Caki2 (cell line): ENCODE measurements at regions not wholly inside any gene's neighbourhood (a gene's known extent, or its start where the extent isn't known, plus 50 kb on each side); places are given as distances from the start of the nearest gene placed in this dataset.

Experiments used
- DNase-seq: peaks from one replicate; pipeline ENCODE4 v3.0.0-alpha.2; 2015; ENCODE audit warnings: low read depth
- in situ Hi-C: cut with HindIII; loops from 2 replicates; pipeline ENCODE4 v1.10.0; 2016; ENCODE audit warnings: low sequenced_read_pairs, low pct_unique_long_range_greater_than_20kb, mixed read lengths

DNA sequence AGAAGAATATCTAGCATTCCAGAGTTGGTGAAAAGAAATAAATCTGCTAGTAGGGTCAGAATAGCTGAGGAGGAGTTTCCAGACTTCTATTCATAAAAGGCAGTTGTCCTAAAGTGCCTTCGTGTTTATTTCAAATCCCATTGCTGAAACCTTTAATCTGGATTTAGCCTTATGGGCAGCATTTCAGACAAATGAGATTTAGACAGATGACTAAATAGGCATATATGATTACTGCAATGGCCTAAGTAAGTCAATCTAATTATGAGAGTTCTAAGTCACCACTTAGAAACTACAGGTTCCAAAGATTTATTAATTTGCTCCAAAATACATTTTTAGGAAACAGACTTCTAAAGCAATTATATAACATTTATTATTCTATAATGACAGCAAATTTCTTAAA is 368.7 kb downstream of the LIG4 start:
- in situ Hi-C loops: no loop called here
- no peak for DNase-seq

DNA sequence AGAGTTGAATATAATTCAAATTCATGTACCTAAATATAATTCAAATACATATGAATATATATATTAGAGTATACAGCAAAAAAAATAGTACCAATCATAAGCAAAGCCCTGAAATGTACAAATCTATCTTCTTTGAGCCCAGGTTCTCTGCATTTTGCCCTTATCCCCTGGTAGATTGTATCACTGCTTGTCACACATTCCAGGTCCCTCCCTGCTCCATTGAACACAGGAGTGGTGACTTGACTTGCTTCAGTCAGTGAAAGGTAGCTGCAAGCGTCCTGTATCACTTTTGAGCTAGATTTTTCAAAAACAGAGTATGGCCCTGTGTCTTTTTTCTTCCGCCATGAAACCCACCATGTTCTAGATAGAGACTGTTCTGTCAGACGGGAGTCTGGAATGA is 369.4 kb downstream of the LIG4 start:
- in situ Hi-C loops: no loop called here
- DNase-seq: no peak

DNA sequence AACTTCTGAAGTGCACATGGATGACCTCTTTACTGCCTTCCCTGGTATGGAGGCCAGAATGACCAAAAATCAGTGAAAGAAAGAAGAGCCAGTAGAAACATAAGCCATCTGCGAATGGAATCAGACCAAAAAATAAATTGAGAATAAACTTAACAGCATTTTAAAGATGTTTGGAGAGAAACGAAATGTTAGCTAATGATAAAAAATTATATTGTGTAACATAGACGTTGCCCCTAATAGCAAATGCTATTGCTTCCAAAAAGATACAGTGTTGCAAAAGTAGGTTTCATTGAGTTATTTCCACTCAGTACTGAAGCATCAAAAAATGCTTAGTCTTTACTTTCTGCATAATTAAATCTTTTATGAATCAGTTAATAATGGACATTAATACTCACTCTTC is 371.7 kb downstream of the LIG4 start:
- in situ Hi-C loops: no loop called here
- no peak for DNase-seq

DNA sequence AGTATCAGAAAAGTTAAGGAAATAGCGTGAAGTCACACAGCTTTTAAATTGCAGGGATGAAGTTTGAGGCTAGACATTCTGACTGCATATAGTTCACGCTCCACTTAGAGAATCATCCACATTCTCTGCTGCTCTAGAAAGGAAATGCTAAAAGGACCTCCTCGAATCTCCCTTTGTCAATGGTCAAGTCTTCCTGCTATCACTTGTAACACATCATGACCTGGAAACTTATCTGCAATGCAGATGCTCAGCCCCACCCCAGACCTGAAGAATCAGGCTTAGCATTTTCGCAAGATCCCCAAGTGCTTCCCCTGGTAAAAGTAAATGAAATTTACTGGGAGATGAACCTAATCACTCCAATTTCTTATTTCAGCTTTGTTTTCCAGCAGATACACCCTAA is 372.1 kb downstream of the LIG4 start:
- in situ Hi-C loops: no loop called here
- no peak for DNase-seq

DNA sequence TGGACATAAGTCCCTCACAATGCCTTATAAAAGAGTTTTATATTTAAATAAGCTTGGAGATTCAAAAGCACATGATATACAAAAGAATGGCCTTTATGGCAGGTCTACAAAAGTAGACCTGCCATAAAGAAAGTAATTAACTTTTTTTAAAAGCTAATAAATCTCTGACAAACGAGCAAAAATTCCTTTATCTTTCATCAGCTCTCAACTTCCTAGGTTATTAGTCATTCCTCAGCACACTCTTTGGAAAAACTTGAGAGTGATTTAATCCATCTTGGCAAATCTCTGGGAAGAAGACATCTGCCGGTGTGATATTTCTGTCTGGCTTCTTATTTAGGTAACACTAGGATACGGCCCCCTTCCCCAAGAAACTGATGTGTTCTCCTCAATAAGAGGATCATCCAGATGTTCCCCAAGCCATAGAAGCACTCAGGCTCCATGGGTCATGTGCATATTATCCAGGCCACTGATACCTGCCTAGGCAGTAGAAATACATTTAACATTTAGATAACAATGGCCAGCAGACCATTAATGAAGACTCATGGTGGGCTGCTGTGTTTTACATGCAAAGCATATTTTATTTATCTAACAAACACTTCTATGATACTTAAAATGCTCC is 372.7 kb downstream of the LIG4 start:
- in situ Hi-C loops: no loop called here

DNA sequence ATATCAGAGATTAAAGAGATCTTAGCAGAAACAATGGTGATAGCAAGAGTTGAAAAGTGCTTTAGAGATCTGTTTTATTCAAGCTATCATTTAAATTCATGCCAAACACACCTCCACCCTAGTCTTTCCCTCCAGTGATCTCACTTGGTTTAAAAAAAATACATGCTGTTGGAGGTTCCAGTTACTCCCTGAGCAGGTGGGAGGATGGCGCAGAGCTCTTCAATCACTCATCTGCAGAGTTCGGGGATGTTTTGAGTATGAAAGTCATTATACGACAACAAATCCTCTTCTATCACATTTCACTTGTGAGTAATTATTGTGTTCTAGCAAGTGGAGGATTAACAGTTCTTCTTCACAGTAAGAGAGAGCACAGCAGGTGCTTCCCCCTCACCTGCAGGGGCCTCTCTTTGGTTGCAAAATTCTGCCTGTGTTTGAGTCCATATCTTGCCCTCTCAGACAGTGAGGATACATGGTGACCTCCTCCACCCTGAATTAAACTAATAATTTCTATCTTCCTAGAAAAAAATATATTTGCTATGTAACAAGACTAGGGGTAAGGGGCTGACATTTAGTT is 376.7 kb downstream of the LIG4 start:
- no peak for DNase-seq
- in situ Hi-C loops: no loop called here

More for the DNA sequence above, 372.7 kb downstream of the LIG4 start:
- peak; percentile 31 for DNase-seq

DNA sequence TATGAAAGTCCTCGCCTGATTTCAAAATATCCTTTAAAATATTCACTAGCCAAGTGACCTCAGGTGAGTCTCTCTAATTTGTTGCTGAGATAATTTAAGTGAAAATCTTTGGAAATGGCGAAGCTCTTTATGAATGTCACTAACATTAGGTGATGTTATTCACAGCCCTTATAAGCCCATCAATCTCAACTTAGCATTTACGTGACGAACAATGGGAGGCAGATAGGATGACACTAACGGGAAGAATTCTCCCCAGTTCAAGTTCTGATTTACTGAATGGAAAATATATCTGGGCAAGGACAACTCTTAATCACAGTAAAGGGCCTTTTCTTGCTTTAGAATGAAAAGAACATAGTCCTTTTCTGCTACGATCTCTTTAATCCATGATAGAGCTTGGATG is 378.7 kb downstream of the LIG4 start:
- DNase-seq: no peak
- in situ Hi-C loops: no loop called here

DNA sequence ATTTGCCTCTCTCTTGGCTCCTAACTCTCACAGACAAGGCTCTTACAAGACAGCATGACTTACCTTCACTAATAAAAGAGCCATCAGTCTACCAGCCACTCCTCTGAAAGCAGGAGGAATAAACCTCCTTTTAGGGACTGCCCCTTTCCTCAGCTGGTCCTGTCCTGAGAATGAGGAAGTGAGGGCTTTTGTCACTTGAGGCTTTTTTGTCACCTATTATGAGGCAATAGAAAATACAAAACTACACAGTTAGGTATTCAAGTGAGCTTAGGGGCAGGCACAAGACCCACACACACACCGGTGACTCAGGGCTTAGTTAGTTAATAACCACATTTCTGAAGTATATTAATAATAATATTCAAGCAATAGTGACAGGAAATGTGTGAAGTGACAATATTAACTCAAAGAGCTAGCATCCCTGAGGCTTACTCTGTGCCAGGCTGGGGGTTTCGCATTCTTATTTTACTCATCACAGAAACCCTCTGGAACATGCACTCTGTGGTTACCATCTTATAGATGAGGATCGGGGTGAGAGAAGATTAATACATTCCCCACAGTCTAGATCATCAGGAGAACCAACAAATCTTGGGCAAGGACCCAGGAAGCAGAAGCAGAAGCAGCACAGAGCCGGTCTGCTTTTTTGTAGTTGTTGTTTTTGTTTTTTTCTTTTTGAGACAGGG is 379.9 kb downstream of the LIG4 start:
- in situ Hi-C loops: no loop called here
- DNase-seq: peak; percentile 75

DNA sequence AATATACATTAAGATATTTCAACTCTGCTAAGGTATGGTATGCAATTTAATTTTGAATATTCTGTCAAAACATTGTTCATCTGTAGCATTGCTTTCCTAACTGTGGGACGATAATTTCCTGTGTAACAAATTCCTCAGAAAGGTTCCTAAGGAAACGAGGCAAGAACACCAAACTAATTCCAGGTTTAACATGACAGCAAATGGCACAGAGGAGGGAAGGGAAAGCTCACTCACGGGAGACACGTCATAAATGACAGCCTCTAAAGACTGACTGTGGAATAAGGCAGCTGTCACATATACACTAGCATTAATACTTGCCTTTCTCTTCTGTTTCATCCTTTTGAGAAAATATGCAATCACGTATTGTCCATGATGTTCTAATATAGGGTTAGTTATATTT is 380.6 kb downstream of the LIG4 start:
- no peak for DNase-seq

DNA sequence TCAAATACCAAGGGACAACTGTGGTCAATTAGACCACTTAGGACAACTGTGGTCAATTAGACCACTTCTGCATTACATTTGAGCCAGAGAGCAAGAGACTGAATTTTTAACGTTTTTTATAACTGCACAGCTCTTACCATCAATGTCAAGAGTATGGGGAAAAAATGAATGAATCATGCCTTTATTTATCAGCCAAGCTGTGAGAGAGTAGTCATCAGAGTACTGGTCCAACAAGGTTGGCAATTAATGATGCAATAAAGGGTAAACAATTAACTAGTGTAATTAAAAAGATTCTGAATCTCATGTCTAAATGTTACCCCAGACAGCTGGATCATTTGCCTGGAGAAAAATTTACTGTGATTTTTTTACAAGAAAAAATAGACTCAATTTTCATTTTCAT is 381.1 kb downstream of the LIG4 start:
- DNase-seq: no peak
- in situ Hi-C loops: no loop called here

More for the DNA sequence above, 380.6 kb downstream of the LIG4 start:
- in situ Hi-C loops: no loop called here

DNA sequence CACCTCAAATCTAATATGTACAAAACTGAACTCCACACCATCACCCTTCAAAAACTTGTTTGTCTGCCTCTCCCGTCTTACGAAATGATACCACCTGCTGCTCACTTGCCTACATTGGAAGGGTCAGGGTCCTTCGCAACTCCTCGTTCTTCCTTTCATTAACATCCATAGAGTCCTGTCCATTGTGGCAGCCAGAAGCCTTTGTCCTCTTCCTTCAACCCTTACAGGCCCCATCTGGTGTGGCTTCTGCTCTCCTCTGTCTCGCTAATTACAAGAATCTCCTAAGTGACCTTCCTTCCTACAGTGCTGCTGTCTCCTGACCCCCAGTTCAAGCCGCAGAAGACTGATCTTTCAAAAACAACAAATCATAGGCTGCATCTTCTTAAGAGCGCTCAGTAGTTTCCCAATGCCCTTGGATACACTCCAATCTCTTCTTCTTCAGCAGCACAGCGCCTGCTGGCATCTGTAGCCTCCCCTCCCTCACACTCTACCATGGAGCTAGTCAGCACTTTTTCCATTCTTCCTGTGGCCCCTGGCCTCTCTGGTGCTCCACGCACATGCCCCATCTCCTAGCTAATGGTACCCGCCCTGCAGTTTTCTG is 382.7 kb downstream of the LIG4 start:
- no peak for DNase-seq
- in situ Hi-C loops: no loop called here

DNA sequence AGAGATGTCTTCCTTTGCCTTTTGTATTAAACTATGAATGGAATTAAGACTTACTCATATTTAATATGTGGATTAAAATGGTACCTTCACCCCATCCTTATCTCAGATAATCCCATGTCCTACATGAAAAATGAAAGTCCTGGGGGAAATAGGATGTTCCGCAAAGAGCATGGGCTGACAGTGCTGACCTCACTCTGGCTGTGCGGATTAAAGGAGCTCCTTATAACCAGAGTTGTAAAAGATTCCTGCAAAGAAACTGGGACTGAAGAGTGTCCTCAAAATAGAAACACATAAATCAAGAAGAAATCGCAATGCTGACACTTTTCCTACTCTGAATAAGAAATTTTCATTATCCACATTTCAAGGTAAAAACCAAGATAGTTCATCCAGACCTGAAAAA is 384.5 kb downstream of the LIG4 start:
- in situ Hi-C loops: no loop called here
- no peak for DNase-seq

DNA sequence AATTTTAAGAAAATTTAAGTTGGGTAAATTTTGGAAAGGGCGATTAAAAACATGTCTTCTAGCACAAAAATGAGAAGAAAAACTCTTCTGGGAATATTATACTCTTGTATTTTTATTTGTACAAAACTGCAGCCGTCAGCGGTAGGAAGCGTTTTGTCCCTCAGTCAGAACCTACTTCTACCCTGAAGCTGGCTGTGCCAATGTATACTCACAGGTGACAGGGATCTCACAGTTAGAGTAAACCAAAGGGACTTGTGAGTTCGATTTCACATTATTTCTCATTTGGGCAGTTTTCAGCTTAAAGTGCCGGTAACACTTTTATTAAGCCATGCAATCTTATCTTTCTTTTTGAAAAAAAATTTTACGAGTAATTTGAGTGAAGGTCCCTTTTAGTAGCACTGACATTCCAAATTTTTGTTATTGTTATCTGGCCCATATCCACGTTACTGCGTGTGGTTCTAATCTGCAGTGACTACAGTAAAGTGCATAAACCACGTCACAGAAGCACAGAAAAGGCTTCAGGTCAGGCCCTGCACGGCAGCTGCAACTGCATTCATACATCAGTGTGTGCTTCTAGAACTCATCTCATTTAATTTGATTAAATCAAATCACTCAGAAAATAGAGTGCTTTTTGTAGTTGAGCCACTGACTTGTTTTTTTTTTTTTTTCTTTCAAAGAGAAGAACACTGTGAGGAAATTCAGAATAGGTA is 387.3 kb downstream of the LIG4 start:
- in situ Hi-C loops: no loop called here
- DNase-seq: no peak

DNA sequence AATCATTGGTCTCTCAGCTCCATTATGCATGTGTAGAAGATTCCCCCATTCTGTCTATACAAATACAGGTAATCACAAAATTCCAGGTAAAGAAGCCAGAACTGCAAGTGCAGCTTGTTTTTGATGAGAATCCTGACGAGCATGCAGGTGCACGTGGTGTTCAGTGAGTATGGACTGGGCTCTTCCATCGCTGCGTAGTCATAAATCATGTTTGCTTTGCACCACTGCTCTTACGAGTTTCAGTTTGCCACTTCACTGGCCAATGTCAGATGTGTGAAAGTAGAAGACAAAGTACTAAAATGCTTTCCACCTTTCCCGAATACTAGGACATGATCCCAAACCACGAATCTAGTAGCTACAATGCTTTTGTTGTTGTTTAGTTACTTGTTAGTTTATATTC is 390.7 kb downstream of the LIG4 start:
- no peak for DNase-seq
- in situ Hi-C loops: no loop called here

DNA sequence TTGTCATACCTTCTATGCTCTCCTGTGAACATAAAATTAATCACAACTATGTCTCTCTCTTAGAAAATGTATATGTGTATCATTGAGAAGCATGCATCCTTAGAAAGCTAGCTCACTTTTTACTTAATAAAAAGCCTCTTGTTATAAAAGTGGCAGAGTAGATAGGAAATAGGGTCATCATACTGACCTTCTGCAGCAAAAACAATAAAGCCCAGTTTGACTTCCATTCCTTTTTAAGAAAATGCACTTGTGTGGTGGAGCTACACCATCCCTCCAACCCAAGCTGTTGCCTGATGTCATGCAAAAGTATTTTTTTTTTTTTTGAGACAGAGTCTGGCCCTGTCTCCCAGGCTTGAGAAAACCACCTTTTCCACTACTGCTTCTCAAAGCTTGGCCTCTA is 393.3 kb downstream of the LIG4 start:
- in situ Hi-C loops: no loop called here
- no peak for DNase-seq

DNA sequence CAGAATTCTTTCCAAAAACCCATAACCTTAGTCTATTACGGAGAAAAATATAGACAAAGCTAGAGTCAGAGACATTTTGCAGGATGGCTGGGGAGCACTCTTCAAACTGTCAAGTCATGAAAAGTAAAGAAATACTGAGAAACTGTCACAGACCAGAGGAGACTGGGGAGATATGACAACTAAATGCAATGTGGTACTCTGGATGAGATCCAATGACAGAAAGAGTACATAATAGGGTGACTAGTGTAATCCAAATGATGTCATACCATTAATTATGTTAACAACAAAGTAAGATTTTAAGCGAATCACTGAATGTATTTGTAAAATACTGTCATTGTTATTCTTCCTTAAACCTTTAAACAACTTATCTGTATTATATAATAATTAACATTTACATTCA is 393.8 kb downstream of the LIG4 start:
- in situ Hi-C loops: no loop called here
- no peak for DNase-seq

DNA sequence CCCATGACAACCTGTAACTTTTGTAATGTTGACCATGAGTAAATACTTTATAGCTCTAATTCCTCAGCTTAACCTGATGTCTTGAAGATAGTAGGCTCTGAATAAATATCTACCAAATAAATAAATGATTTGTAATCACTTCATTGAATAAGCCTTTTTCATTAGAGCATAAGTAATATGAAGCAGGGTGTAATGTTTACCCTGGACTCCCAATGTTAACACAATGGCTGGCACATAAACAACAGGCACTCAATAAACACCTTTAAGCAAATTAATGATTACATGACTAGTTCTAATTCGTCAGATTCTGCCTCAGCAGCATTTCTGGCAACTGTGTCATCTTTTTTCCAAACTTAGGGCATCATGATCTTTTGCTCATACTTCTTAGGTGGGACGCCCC is 396.3 kb downstream of the LIG4 start:
- no peak for DNase-seq
- in situ Hi-C loops: no loop called here

DNA sequence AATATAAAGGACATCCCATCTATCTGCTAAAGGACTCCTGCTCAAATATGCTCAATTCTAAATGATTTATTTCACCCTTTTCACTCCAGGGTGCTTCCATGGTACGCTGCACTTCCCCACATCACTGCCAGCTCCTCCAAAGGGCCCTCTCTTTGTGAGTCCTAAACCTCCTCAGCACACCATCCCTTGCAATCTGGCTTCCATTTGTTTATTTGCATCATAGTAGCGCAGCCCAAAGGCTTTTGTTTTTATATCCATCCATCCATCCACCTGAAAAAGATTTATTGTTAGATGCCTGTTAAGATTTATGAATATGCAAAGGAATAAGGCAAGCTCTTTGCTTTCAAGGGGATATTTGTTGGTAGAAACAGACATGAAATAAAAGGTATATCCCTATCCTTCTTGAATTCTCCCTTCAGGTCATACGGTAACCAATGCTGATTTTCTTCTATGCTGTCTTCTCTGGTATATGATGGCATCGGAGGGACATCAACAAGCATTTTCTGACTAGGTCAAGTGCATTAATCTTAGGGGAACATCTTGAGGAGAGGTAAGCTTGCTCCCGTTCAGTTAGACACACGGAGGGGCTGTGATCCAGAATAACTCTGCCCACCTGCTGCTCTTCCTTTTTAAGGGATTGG is 397.6 kb downstream of the LIG4 start:
- in situ Hi-C loops: no loop called here
- peak; percentile 19 for DNase-seq

DNA sequence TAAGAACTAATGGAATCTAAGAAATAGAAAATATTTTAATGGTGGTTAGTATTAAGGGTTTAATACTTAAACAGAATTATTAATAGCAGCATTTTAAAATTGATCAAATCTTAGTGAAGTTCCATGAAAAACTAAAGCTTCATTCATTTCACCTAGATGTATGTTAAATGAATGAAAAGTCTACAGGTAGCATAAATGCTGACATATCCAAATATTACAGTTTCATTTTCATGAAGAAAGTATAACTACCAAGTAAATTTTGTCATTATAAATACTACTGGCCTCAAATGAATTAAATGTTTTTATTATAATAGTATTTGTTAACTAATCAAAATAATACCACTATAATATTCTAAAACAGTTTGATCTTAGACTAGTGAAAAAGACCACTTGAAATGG is 403.3 kb downstream of the LIG4 start:
- in situ Hi-C loops: no loop called here
- DNase-seq: no peak
